Fibroblast of the conjunctiva (primary cell): ENCODE measurements at regions not wholly inside any gene's neighbourhood (a gene's known extent, or its start where the extent isn't known, plus 50 kb on each side); places are given as distances from the start of the nearest gene placed in this dataset.

ENCODE experiments used
- DNase-seq: peaks from one replicate; pipeline ENCODE4 v3.0.0-alpha.2; 2010; ENCODE audit warnings: low read depth

DNA sequence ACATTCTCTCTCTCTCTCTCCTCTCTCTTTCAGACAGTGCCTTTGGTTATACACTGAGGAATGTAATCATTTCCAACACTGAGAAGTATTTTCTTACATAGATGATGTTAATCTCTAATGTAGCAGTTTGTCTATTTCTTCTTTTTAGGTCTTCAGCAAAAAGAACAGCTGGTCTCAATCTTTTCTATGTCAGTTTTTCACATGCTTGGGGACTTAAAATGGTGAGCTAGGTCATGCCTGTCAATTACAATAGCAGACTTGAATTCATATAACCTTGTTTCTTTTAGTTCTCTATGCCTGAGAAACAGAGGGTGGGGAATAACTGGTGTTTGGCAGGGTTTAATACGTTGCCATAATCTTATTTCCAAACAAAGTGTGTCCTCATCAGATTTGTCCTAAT is 786.2 kb downstream of the SQOR start:
- DNase-seq, result no peak

GRCh38 chr15:46441294-46442062 is 806.6 kb downstream of the SQOR start:
- no peak for DNase-seq

DNA sequence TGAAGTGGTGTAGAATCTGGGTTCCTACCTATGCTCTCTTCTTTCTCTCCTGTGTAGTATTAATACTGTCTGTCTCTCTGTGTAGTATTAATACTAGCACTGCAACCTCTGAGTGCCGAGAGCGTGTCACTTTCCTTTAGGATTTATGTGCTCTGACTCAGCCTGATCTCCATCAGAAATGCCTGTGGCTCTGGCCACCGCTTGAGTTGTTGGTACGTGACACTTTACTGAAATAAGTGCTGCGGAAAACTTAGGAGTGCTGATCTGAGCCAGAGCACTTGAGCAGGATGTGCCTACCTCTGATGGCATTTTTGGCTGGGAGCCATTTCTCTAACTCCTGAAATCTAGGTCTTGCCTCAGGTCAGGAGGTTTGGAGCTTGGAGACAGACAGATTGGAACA is 807.4 kb downstream of the SQOR start:
- no peak for DNase-seq

- no peak for DNase-seq
Observed at GRCh38 chr15:46442901-46443590, 808.2 kb downstream of the SQOR start.

DNA sequence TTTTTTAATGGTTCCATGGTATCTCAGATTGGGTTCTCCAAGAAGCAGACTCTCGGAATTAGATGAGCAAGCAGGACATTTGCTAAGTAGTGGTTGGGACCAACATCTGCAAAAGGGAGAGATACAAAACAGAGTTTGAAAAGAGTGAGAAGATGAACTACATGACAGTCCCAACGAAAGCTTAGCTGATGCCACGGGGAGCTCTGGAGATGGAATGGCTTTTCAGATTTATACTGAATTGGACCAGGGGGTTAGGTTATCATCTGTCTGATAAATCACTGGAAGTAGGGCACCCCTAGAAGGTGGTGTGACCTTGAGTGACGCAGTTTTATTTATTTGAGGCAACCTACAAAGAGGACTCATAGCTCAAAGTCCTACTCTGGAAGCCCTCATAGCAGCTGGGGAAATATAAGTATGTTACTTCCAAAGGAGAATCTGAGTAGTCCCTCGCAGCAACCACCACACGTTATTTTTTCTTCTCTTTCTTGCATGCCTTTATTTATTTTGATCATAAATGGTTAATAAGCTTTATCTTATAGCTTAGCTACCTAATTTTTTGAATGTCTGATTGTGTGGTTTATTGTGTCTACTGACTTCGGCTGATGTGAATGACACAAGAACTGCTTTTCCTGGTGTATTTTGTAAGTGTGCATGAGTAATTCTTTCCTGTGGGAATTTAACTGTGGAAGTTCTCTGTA is 815.4 kb downstream of the SQOR start:
- DNase-seq, result no peak

- DNase-seq, result no peak
Observed at GRCh38 chr15:46450810-46451182, 816.0 kb downstream of the SQOR start.

DNA sequence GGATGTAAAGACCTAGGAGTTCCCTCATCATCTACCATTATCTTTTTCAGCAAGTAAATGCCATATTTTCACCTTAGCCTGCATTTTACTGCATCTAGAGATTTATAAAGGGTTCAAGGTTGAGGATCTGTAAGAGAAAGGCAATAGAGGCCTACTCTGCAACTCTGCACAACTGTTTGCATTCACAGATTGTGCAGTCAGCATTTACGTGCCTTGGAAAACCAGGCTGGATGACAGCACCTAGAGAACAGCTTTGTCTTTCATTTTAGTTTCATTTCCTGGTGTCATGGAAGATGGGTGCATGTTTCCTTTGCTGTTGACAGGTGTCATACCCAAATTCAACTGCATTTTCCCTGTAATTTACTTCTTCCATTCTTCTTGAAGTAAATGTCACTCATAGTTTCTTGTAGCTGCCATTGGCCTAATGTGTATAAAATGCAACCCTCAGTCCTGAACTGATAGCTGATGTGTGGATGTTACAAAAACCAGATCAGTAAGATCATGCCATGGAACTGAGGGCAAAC is 817.5 kb downstream of the SQOR start:
- no peak for DNase-seq

GRCh38 chr15:46456456-46456855 is 821.6 kb downstream of the SQOR start:
- no peak for DNase-seq

DNA sequence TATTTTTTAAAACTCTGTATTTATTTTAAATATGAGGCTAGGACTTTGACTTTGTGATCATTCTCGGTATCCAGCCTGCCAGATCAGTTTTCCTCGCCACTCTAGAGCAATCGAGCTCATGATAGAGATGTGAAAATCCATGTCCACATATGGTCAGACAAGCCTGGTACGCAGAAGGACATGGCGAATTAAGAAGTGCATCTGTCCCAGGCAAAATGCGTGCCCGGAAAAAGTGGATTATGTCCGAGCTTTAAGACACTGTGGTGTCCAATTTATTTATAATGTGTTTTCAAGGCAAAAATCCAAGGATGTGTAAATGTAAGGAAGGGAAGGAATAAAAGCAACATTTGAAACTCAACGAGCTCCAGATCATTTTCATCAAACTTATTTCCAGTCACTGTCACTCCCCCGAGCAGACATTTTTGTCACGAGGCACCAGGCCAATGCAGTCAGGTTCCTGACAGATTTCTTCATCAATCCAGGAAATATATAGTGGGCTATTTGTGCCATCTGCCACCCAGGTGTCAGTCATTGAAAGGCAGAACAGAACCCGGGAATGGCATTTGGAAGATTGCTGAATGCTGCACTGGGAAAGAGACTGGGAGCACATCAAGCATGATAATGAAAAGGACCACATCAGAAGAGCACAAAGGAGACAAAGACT is 825.7 kb downstream of the SQOR start:
- DNase-seq, result no peak

DNA sequence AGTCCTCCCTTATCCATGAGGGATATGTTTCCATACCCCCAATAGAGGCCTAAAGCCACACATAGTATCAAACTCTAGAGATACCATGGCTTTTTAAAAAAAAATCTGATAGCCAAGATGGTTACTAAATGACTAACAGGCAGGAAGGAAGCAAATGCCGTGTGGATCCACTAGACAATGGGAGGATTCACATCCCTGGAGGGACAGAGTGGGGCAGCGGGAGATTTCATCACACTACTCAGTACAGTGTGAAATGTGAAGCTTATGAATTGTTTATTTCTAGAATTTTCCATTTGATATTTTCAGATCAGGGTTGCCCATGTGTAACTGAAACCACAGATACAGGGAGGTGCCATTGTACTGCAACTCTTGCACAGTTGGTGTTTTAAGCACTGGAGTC is 826.6 kb downstream of the SQOR start:
- no peak for DNase-seq

GRCh38 chr15:46467041-46467440 is 832.2 kb downstream of the SQOR start:
- no peak for DNase-seq

DNA sequence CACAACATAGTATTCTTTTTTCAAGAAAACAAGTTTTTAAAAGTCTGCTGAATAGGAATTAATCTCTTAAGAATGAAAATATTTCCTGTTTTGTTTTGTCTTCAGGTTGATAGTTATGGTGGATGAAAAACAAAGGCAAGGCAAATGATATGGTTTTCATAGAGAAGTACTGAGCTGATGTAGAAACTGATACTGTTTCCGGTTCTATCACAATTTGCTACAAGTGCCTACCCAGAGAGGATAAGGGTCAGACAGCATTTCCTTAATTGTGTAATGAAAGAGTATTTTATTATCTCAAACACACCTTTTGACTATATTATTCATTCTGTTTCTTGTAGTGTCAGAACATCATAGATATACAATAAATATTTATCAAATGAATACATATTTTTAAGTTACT is 836.3 kb downstream of the SQOR start:
- no peak for DNase-seq

GRCh38 chr15:46489276-46489675 is 854.4 kb downstream of the SQOR start:
- DNase-seq, result no peak

- no peak for DNase-seq
Observed at GRCh38 chr15:46496491-46497115, 861.8 kb downstream of the SQOR start.

DNA sequence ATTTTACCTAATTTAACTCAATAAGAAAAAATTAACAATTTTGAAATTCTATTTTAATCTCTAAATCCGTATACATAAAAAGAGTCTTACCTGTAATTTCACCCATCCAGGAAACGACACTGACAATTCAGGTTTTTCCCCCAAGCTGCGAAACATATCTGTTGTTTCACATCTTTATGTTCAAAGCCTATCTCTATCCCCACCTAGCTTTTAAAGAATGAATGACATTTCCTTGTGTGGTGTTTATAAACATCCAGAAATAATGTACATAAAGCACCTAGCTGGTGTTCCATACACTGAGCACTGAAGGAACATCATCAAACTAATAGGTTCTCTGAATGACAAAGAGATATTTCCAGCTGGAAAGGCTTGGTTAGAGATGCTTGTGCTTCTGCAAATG is 867.8 kb downstream of the SQOR start:
- no peak for DNase-seq

GRCh38 chr15:46518381-46518780 is 883.6 kb downstream of the SQOR start:
- no peak for DNase-seq

- no peak for DNase-seq
Observed at GRCh38 chr15:46523701-46524100, 888.9 kb downstream of the SQOR start.

DNA sequence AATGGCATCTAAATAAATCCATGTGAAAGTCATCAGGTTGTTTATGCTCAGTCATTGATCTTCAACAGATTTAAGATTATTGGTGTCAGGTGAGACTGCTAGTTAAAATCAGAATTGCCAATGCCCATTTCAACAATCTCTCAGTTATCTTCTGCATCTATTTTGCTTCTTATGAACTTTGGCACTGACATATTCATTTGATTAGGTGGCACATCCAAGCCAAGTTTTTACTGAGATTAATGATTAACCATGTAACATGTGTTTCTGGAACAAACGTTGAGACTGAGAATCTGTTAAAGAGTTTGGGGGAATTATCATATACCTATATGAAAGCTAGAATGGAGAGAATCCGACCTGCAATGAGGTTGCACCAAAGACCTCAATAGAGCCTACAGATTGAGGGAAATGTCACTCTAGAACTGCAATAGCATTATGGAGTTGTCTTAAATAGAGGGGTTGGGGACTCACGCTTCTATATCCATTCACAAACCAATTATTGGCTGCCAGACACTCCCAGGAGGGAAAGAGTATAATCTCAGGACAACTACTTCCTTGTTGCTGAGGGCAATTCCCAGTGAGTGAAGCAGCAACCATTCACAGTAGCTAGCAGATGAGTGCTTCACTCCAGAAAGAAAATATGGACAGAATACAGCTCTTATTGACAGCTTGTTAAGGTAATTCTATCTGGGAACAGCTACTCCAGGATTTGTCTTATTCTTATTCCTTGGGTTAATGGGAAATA is 891.3 kb downstream of the SQOR start:
- DNase-seq, result no peak

DNA sequence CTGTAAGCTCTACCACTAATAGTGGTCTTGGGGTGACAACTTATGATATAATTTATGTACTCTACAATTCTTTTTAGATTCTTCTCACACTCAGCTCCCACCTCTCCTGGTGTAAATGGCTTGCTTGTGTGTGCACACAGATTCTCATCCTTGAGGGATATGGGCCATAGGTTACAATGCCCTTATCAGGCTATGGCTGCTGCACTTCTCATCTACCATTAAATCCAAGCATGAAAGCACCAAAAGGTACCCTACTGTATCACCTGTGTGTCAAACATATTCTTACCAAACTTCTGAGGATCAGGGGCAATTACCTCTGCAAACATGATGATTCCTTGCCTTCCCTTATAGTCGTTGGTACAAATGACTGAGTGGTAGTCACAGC is 891.9 kb downstream of the SQOR start:
- no peak for DNase-seq

DNA sequence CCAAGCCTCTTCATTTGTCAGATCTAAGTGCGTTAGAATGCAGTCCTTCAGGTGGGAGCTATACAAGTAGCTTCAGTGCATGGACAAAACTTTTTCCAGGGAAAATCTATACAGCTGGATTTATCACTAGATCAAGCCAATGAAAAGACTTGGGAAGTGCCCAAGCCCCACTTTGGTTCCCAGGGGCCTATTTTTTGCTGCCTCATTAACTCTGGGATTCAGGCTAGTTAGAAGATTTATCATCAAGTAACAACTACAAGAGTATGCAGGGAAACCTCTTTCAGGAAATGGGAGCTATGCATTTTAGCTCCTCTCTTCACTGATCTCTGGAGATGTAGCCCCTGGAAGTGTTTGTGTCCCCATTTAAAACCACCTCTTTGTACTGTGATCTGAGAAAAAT is 908.8 kb downstream of the SQOR start:
- DNase-seq, result no peak

GRCh38 chr15:46548989-46549388 is 914.2 kb downstream of the SQOR start:
- DNase-seq, result no peak
